SK-N-SH (cell line): ENCODE measurements at regions not wholly inside any gene's neighbourhood (a gene's known extent, or its start where the extent isn't known, plus 50 kb on each side); places are given as distances from the start of the nearest gene placed in this dataset.

Experiments
- CHD2 ChIP-seq: fragments of 150-350 bp; IDR thresholded peaks from 2 replicates; pipeline ENCODE4 v1.6.1; 2018; ENCODE audit warnings: low read length; ENCODE audit not compliant: partially characterized antibody
- CTCF ChIP-seq: fragments of 200-600 bp; sonication (generic); IDR thresholded peaks from 2 replicates; pipeline ENCODE4 v1.6.1; 2017; ENCODE audit warnings: antibody characterized with exemption, mild to moderate bottlenecking, moderate library complexity
- EZH2phosphoT487 ChIP-seq: fragments of 200-600 bp; sonication (generic); IDR thresholded peaks from 2 replicates; pipeline ENCODE4 v1.6.1; 2017; ENCODE audit warnings: low read depth, mixed run types, mild to moderate bottlenecking, antibody characterized with exemption, moderate library complexity, borderline replicate concordance
- FOSL2 ChIP-seq: IDR thresholded peaks from 2 replicates; pipeline ENCODE4 v1.4.0; 2012; ENCODE audit warnings: low read depth, mild to moderate bottlenecking, moderate library complexity, borderline replicate concordance
- JUND ChIP-seq: IDR thresholded peaks from 2 replicates; pipeline ENCODE4 v1.4.0; 2012
- POLR2AphosphoS5 ChIP-seq: IDR thresholded peaks from 2 replicates; pipeline ENCODE4 v1.6.1; 2012; ENCODE audit warnings: low read depth, low read length
- RAD21 ChIP-seq: IDR thresholded peaks from 2 replicates; pipeline ENCODE4 v1.6.1; 2012; ENCODE audit warnings: mild to moderate bottlenecking, low read length
- RCOR1 ChIP-seq: fragments of 150-350 bp; IDR thresholded peaks from 2 replicates; pipeline ENCODE4 v1.6.1; 2017; ENCODE audit warnings: antibody characterized with exemption, low read length
- RFX5 ChIP-seq: IDR thresholded peaks from 2 replicates; pipeline ENCODE4 v1.6.1; 2012; ENCODE audit warnings: mild to moderate bottlenecking, improper control_type of control experiment, low read length
- RXRA ChIP-seq: IDR thresholded peaks from 2 replicates; pipeline ENCODE4 v1.4.0; 2012; ENCODE audit warnings: low read depth, mild to moderate bottlenecking, borderline replicate concordance
- SIN3A ChIP-seq: IDR thresholded peaks from 2 replicates; pipeline ENCODE4 v1.6.1; 2012; ENCODE audit warnings: low read depth, mild to moderate bottlenecking, low read length, moderate library complexity, borderline replicate concordance
- TCF12 ChIP-seq: IDR thresholded peaks from 2 replicates; pipeline ENCODE4 v1.4.0; 2012
- YY1 ChIP-seq: IDR thresholded peaks from 2 replicates; pipeline ENCODE4 v1.4.0; 2012; ENCODE audit warnings: low read depth, mild to moderate bottlenecking
- ZBTB33 ChIP-seq: IDR thresholded peaks from 2 replicates; pipeline ENCODE4 v1.4.0; 2012; ENCODE audit warnings: low read depth, borderline replicate concordance

- TF ChIP-seq YY1 = no peak
- no peak for TF ChIP-seq CHD2
- TF ChIP-seq CTCF = no peak
- TF ChIP-seq RXRA = no peak
- TF ChIP-seq RFX5 = no peak
- no peak for TF ChIP-seq ZBTB33
- TF ChIP-seq POLR2AphosphoS5 = no peak
- no peak for TF ChIP-seq EZH2phosphoT487
- TF ChIP-seq TCF12 = no peak
- TF ChIP-seq SIN3A = no peak
- TF ChIP-seq RCOR1 = no peak
- no peak for TF ChIP-seq JUND
- TF ChIP-seq FOSL2 = no peak
- TF ChIP-seq RAD21 = no peak
Observed at GRCh38 chr4:20504146-20504545, 196.1 kb upstream of the PACRGL start.
